ENCODE measurements at regions not wholly inside any gene's neighbourhood (a gene's known extent, or its start where the extent isn't known, plus 50 kb on each side); places are given as distances from the start of the nearest gene placed in this dataset.
A peak's percentile ranks its signal among the peaks of the same experiment; 100 is the strongest.
"Not testable (repeated sequence)": the region's sequence is repeated elsewhere in the genome, so short reads cannot be mapped to it uniquely, and the experiment has no call there.

DNA sequence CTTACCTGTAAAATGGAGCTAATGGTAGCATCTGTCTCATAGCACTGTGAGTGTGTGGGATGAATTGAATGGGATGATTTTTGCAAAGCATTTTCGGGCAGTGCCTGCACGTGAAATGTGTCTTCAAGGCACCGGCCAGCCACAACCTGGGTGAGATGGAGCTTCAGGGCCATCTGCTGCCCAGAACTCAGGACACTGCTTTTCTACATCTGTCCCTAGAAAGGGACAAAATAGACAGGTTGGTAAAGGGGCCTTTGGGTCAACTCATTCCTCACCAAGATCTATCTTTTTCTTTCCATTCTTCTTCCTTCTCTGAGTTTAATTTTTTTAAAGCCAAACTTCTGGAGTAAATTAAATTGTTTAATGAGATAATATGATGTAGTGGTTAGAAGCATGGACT lies 106.5 kb downstream of the UTP18 start:
- Histone ChIP-seq H3K27me3 (peaks cover 3% of the 10 kb centered on the region), H3K4me1 (no peaks in the 10 kb centered on the region), H3K36me3 (no peaks in the 10 kb centered on the region), H3K4me3 (no peak overlapping the region), H3K27ac (no peak overlapping the region), H3K9me3 (no peaks in the 10 kb centered on the region)
- TF ChIP-seq POLR2A (IDR thresholded peaks at IDR 0.05) (no peak), POLR2AphosphoS5 (IDR thresholded peaks at IDR 0.05) (no peak), EP300 (IDR thresholded peaks at IDR 0.05) (no peak), CTCF (IDR thresholded peaks at IDR 0.05) (no peak)
- WGBS = 82% methylated on average over 3 of the region's 3 CpGs
- no peak for DNase-seq (ENCODE audit: low spot score in 2 of 2)

DNA sequence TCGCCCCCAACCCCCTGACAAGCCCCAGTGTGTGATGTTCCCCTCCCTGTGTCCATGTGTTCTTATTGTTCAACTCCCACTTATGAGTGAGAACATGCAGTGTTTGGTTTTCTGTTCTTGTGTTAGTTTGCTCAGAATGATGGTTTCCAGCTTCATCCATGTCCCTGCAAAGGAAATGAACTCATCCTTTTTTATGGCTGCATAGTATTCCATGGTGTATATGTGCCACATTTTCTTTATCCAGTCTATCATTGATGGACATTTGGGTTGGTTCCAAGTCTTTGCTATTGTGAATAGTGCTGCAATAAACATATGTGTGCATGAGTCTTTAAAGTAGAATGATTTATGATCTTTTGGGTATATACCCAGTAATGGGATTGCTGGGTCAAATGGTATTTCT lies 107.5 kb downstream of the UTP18 start:
- H3K27me3 ChIP-seq; H3K9me3 ChIP-seq; DNase-seq (ENCODE audit: low spot score in 2 of 2); H3K36me3 ChIP-seq; H3K27ac ChIP-seq; H3K4me3 ChIP-seq; H3K4me1 ChIP-seq: not testable (repeated sequence)
- 73% methylated on average over 1 of the region's 1 CpG for whole genome bisulfite sequencing

DNA sequence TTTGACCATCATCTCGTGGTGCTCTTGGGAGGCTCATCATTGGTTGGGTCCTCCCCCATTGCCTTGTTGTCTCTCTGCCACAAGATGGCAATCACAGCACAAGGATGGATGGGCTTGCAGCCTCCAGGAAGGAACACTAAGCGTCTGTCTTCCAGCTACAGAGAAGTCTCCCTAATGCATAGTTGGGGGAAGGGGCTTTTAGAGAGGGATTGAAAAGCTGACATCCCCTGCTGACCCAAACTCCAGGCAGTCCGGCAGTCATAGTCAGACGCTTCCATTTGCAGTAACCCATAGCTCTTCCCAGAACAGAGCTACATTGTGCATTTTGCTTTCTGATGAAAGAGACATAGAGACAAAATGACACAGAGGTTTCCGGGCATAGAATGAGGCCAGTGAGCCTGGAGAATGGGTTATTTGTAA lies 111.4 kb downstream of the UTP18 start:
- TF ChIP-seq POLR2A (IDR thresholded peaks at IDR 0.05) (no peak), CTCF (IDR thresholded peaks at IDR 0.05) (peak; percentile 24 to 52)
- H3K27me3 ChIP-seq = no peaks in the 10 kb centered on the region

GRCh38 chr17:51372345-51373004 lies 112.1 kb downstream of the UTP18 start:
- no peaks in the 10 kb centered on the region for H3K27me3 ChIP-seq
- H3K36me3 ChIP-seq = no peaks in the 10 kb centered on the region
- H3K9me3 ChIP-seq = no peaks in the 10 kb centered on the region
- DNase-seq (ENCODE audit: low spot score in 2 of 2) = no peak
- H3K27ac ChIP-seq = no peak overlapping the region
- WGBS = 69% methylated on average over 5 of the region's 5 CpGs
- TF ChIP-seq EP300 (IDR thresholded peaks at IDR 0.05) (no peak), POLR2A (IDR thresholded peaks at IDR 0.05) (no peak), CTCF (IDR thresholded peaks at IDR 0.05) (no peak), POLR2AphosphoS5 (IDR thresholded peaks at IDR 0.05) (no peak)
- H3K4me1 ChIP-seq = no peaks in the 10 kb centered on the region
- H3K4me3 ChIP-seq = no peak overlapping the region

More for the DNA sequence above, 111.4 kb downstream of the UTP18 start:
- DNase-seq (ENCODE audit: low spot score in 2 of 2) = no peak
- Histone ChIP-seq H3K4me3 (no peak overlapping the region), H3K27ac (no peak overlapping the region), H3K36me3 (no peaks in the 10 kb centered on the region), H3K4me1 (no peaks in the 10 kb centered on the region), H3K9me3 (no peaks in the 10 kb centered on the region)
- 27% methylated on average over 5 of the region's 5 CpGs for WGBS

DNA sequence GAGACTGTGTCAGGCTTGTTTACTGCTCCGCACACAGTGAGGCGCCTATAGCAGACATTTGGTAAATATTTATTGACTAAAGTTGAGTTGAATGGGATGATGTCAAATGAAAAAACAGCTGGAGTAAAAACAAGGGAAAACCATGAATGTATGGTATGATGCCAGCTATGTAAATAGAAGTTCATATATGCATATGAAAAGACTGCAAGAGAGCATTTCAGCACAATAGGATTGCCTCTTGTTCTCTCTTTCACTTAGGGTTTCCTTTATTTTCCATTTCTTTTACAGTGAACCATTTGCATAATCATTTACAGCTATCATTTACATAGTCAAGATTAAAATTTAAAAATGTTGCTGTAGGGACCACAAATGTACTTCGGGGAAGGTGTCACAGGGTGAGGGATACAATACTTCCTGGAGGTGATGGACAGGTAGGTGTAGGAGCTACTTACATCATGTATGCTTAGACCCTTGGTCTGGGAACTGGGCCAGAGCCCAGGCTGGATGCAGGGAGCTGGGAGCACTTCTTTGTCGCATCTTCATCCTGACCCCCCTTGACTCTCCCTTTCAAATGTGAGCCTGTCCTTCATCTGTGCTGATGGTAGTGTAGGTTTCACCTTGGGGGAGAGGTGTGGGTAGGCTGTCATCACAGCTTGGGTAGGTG lies 113.3 kb downstream of the UTP18 start:
- 86% methylated on average over 4 of the region's 4 CpGs for WGBS
- Histone ChIP-seq H3K9me3 (no peaks in the 10 kb centered on the region), H3K4me1 (no peaks in the 10 kb centered on the region), H3K36me3 (no peaks in the 10 kb centered on the region), H3K4me3 (no peak overlapping the region), H3K27me3 (no peaks in the 10 kb centered on the region), H3K27ac (no peak overlapping the region)
- no peak for TF ChIP-seq CTCF (IDR thresholded peaks at IDR 0.05)
- DNase-seq (ENCODE audit: low spot score in 2 of 2) = no peak

- Histone ChIP-seq H3K9me3 (no peaks in the 10 kb centered on the region), H3K27ac (no peak overlapping the region), H3K4me1 (no peaks in the 10 kb centered on the region), H3K27me3 (no peaks in the 10 kb centered on the region), H3K36me3 (no peaks in the 10 kb centered on the region), H3K4me3 (no peak overlapping the region)
- TF ChIP-seq POLR2AphosphoS5 (IDR thresholded peaks at IDR 0.05) = no peak
- WGBS = 44% methylated on average over 4 of the region's 4 CpGs
- no peak for DNase-seq (ENCODE audit: low spot score in 2 of 2)
Observed at GRCh38 chr17:51374209-51374608, 113.9 kb downstream of the UTP18 start.
